Caco-2 (cell line): ENCODE measurements at regions not wholly inside any gene's neighbourhood (a gene's known extent, or its start where the extent isn't known, plus 50 kb on each side); places are given as distances from the start of the nearest gene placed in this dataset.

Experiments
- BruUV-seq: library from RNA; stranded (reverse); fragments of 400-500 nt; replicated peaks from 2 replicates; lab custom pipeline; 2021; lab: Mats Ljungman, UMichigan
- CTCF ChIA-PET: fragments of 300-600 bp; sonication (Branson Sonifier 250); formaldehyde crosslinking; loops from one replicate; lab custom pipeline; 2022; ENCODE audit warnings: antibody characterized with exemption; lab: Charles Lee
- POLR2A ChIA-PET: fragments of 300-600 bp; sonication (Branson Sonifier 250); formaldehyde crosslinking; loops from one replicate; lab custom pipeline; 2022; ENCODE audit warnings: antibody characterized with exemption; lab: Charles Lee
- DNase-seq, 2 experiments: peaks; one replicate each; pipeline versions ENCODE4 v3.0.0 to v3.0.0-alpha.2; 2020 to 2022
- H3K27me3 ChIP-seq: replicated peaks from 2 replicates; pipeline ENCODE4 v1.6.0; 2011; ENCODE audit warnings: low read length; ENCODE audit not compliant: control insufficient read depth, insufficient read depth
- H3K36me3 ChIP-seq: 2 replicates; pipeline ENCODE4 v1.5.1; 2011; ENCODE audit warnings: low read length; ENCODE audit not compliant: control insufficient read depth, insufficient read depth
- H3K4me1 ChIP-seq: fragments of 250-450 bp; sonication (Bioruptor Pico); 2 replicates; pipeline ENCODE4 v1.5.1; 2020; ENCODE audit warnings: mild to moderate bottlenecking
- H3K4me3 ChIP-seq: 2 replicates; pipeline ENCODE4 v1.5.1; 2011; ENCODE audit warnings: low read depth, mild to moderate bottlenecking, control low read depth, low read length
- H3K9me3 ChIP-seq: fragments of 250-450 bp; sonication (Bioruptor Pico); 2 replicates; pipeline ENCODE4 v1.5.1; 2020; ENCODE audit warnings: mild to moderate bottlenecking, moderate library complexity
- H3K27ac Mint-ChIP-seq: one replicate; pipeline ENCODE4 v1.8.0; 2022; ENCODE audit warnings: mixed read lengths; ENCODE audit not compliant: unreplicated experiment
- H3K27me3 Mint-ChIP-seq: one replicate; pipeline ENCODE4 v1.8.0; 2022; ENCODE audit warnings: mixed read lengths; ENCODE audit not compliant: insufficient read depth, unreplicated experiment
- H3K36me3 Mint-ChIP-seq: one replicate; pipeline ENCODE4 v1.8.0; 2022; ENCODE audit warnings: mild to moderate bottlenecking, mixed read lengths; ENCODE audit not compliant: insufficient read depth, unreplicated experiment
- H3K4me1 Mint-ChIP-seq: one replicate; pipeline ENCODE4 v1.8.0; 2022; ENCODE audit warnings: low read depth, mixed read lengths; ENCODE audit not compliant: unreplicated experiment
- H3K4me3 Mint-ChIP-seq: one replicate; pipeline ENCODE4 v1.8.0; 2022; ENCODE audit warnings: mild to moderate bottlenecking, moderate library complexity, mixed read lengths; ENCODE audit not compliant: unreplicated experiment
- H3K9me3 Mint-ChIP-seq: one replicate; pipeline ENCODE4 v1.8.0; 2022; ENCODE audit warnings: mixed read lengths; ENCODE audit not compliant: unreplicated experiment
- CTCF ChIP-seq, 2 experiments: fragments of 200-600 bp in 1 of 2; IDR thresholded peaks; 1 replicate in 1 of 2; 2 replicates in 1 of 2; pipeline versions ENCODE4 v1.5.1 to v1.8.0; 2011 to 2022; ENCODE audit warnings: antibody characterized with exemption in 1 of 2, control low read depth in 1 of 2, inconsistent platforms in 1 of 2, low read depth in 1 of 2, low read length in 1 of 2, mild to moderate bottlenecking in 1 of 2, moderate library complexity in 1 of 2; ENCODE audit not compliant: insufficient read depth in 1 of 2, severe bottlenecking in 1 of 2, unreplicated experiment in 1 of 2
- intact Hi-C: fragments of 100-400 bp; cut with micrococcal nuclease; formaldehyde crosslinking; loops from one replicate; pipeline ENCODE4 v1.10.0; 2022; ENCODE audit not compliant: unreplicated experiment

GRCh38 chr18:68482815-68483214 is 232.1 kb downstream of the TMX3 start:
- Mint-ChIP-seq H3K4me3 (no peak overlapping the region), H3K27ac (no peak overlapping the region), H3K9me3 (no peaks in the 10 kb centered on the region), H3K36me3 (no peaks in the 10 kb centered on the region), H3K4me1 (no peaks in the 10 kb centered on the region), H3K27me3 (no peaks in the 10 kb centered on the region)
- Histone ChIP-seq H3K9me3 (no peaks in the 10 kb centered on the region), H3K36me3 (no peaks in the 10 kb centered on the region), H3K27me3 (no peaks in the 10 kb centered on the region), H3K4me3 (no peak overlapping the region), H3K4me1 (no peaks in the 10 kb centered on the region)
- CTCF ChIA-PET: no interaction called here
- no peak for DNase-seq
- no peak for TF ChIP-seq CTCF (IDR thresholded peaks at IDR 0.05; ENCODE audit: insufficient read depth in 1 of 2, low read depth in 1 of 2, low read length in 1 of 2, severe bottlenecking in 1 of 2, unreplicated experiment in 1 of 2)
- no TSS peak for BruUV-seq
- intact Hi-C loops: no loop called here
- POLR2A ChIA-PET: no interaction called here

- ChIA-PET CTCF (no interaction called here), POLR2A (no interaction called here)
- H3K4me1 ChIP-seq: no peaks in the 10 kb centered on the region
- Mint-ChIP-seq H3K27ac (no peak overlapping the region), H3K4me3 (no peak overlapping the region), H3K36me3 (no peaks in the 10 kb centered on the region), H3K27me3 (no peaks in the 10 kb centered on the region), H3K9me3 (no peaks in the 10 kb centered on the region), H3K4me1 (no peaks in the 10 kb centered on the region)
- no peaks in the 10 kb centered on the region for H3K9me3 ChIP-seq
- BruUV-seq: no TSS peak
- H3K36me3 ChIP-seq: no peaks in the 10 kb centered on the region
- no peak for DNase-seq
- H3K4me3 ChIP-seq: no peak overlapping the region
- intact Hi-C loops: no loop called here
- H3K27me3 ChIP-seq: no peaks in the 10 kb centered on the region
- no peak for TF ChIP-seq CTCF (IDR thresholded peaks at IDR 0.05; ENCODE audit: insufficient read depth in 1 of 2, low read depth in 1 of 2, low read length in 1 of 2, severe bottlenecking in 1 of 2, unreplicated experiment in 1 of 2)
Measured at GRCh38 chr18:68480196-68480595, 234.7 kb downstream of the TMX3 start.

- no TSS peak for BruUV-seq
- CTCF ChIA-PET: no interaction called here
- H3K27me3 Mint-ChIP-seq: no peaks in the 10 kb centered on the region
Measured at GRCh38 chr18:68478246-68478645, 236.7 kb downstream of the TMX3 start.

More at GRCh38 chr18:68478246-68478645, 236.7 kb downstream of the TMX3 start:
- Histone ChIP-seq H3K27me3 (no peaks in the 10 kb centered on the region), H3K4me3 (no peak overlapping the region), H3K9me3 (no peaks in the 10 kb centered on the region), H3K36me3 (no peaks in the 10 kb centered on the region), H3K4me1 (no peaks in the 10 kb centered on the region)
- intact Hi-C loops: no loop called here
- POLR2A ChIA-PET: no interaction called here
- Mint-ChIP-seq H3K9me3 (no peaks in the 10 kb centered on the region), H3K36me3 (no peaks in the 10 kb centered on the region), H3K4me1 (no peaks in the 10 kb centered on the region), H3K27ac (no peak overlapping the region), H3K4me3 (no peak overlapping the region)
- DNase-seq: no peak
- TF ChIP-seq CTCF (IDR thresholded peaks at IDR 0.05; ENCODE audit: insufficient read depth in 1 of 2, low read depth in 1 of 2, low read length in 1 of 2, severe bottlenecking in 1 of 2, unreplicated experiment in 1 of 2): no peak
